Hippocampal formation (tissue), 2 donors: ENCODE measurements at regions not wholly inside any gene's neighbourhood (a gene's known extent, or its start where the extent isn't known, plus 50 kb on each side); places are given as distances from the start of the nearest gene placed in this dataset.
A peak's percentile ranks its signal among the peaks of the same experiment; 100 is the strongest.

Experiments
- DNase-seq, 2 donors: peaks; one replicate each; lab custom pipeline; 2025; lab: John Stamatoyannopoulos, UW

DNA sequence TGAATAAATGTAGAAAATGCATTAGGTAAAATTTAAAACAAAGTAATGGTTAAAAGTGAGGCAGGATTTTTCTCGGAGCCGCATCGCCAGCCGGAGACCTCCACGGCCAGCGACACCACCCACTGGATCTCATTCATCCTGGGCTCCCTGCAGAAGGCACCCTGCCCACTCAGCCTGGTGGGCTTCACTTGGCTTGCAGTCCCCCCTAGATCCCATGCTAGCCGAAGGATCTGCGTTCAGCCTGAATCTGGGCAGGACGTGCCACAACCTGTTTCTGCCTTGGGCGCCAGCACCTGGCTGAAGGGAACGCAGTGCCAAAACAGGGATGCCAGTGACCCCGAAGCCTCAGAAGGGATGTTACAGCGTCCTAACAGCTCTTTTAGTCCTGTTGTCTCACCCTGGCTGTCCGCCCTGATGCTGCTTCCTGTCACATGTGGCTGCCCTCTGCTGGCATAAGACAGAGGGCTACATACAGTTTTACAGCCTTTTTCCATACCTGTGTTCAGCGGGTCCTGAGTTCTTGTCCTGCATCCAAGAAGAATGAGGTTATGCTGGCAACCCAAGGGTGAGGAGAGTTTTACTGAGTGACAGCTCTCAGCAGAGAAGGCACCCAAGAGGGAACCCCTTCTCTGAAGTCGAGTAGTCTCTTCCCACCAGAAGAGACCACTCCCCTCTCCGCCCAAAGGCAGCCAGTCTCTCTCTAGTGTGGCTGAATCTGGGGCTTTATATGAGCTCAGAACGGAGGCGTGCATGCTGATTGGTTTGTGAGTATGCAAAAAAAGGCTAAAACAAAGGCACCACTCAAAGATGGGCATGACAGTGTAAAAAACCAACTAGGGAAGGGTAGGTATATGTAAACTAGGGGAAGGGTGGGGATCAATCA is 173.1 kb upstream of the GYPC start:
- no peak for DNase-seq

DNA sequence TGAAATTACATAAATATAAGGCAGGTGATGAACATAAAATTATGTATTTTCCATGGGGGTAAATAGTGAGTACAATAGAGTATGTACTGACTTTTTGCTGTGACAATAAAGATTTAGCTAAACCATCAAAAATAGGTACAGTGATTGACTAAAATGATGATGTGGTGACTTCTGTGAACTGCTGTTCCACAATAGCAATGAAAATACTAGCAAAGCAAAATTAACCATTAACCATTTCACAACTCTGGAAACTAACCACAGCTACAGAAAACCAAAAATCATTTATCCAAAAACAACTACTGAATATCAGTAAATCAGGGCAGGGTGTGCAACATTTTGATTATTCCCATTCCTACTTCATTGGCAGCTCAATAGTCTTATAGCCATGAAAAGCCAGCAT is 161.4 kb upstream of the GYPC start:
- no peak for DNase-seq

DNA sequence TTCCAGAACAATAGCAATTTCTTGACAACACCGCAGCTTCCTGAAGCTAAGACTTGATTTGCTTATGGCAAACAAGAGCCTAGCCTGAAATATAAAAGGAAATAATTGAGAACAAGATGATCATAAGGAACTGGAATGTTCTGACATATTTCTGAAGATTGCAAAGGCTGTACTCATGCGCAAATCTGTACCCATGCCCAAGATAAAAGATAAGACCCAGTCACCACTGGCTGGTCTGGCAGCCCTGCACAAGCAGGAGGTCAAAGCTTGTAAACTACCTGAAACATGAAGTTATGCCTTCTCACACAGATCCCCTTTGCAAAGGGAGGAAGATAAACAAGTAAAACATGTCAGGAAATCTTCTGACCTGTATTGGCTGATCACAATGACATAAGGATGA is 160.8 kb upstream of the GYPC start:
- no peak for DNase-seq

- no peak for DNase-seq
Observed at GRCh38 chr2:126496493-126496892, 159.5 kb upstream of the GYPC start.

DNA sequence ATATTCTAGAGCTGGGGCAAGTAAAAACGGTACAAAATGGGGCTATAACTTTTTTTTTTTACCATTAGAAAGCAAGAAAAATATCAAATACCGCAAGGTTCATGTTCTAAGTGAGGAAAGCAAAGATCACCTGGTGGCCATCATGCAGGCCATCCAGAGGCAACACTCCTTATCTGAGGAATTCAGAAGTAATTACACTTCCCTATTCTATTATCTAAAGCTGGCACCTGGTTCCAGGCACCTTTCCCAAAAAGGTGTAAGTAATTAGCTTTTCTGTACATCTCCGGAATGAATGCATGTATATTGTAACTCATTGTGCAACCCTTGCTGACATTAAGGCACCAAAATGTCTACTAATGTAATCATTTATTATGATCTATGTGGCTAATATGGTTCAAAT is 152.5 kb upstream of the GYPC start:
- no peak for DNase-seq

DNA sequence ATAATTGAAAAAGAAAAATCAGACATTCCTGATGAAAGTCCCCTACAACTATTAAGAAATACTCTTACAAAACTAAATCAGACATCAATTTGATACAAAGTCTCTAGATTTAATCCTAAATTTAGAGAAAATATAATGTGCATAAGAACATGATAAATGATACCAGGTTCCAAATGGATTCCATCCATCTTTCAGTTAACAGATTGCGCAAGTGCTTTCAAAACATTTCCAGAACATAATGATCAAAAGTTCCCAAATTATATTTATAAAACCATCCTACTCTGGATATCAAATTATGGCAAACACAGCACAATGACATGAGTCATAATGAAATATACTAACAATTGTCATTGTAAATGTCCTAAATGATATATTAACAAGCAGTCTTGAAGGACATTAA is 151.0 kb upstream of the GYPC start:
- DNase-seq: no peak

DNA sequence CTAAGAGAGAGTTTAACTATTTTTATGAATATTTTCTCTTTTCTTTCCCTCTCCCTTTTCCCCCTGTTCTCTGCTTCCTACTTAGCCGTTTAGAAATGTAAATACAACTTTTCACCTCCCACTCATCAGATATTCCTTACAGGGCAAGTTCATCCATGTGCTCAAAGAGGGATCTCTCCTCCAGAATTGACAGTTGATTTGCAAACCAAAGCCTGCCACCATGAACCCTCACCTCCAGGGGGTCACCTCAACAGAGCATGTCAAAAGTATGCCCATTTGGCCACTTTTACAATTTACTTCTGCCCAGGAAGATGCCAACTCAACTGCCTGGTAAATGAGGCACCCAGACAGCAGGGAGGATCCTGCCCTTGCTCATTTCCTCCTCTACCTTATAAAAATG is 149.2 kb upstream of the GYPC start:
- DNase-seq: no peak

GRCh38 chr2:126507425-126507911 is 148.5 kb upstream of the GYPC start:
- DNase-seq: no peak

- no peak for DNase-seq
Observed at GRCh38 chr2:126510356-126510755, 145.6 kb upstream of the GYPC start.

GRCh38 chr2:126510960-126511359 is 145.0 kb upstream of the GYPC start:
- no peak for DNase-seq

DNA sequence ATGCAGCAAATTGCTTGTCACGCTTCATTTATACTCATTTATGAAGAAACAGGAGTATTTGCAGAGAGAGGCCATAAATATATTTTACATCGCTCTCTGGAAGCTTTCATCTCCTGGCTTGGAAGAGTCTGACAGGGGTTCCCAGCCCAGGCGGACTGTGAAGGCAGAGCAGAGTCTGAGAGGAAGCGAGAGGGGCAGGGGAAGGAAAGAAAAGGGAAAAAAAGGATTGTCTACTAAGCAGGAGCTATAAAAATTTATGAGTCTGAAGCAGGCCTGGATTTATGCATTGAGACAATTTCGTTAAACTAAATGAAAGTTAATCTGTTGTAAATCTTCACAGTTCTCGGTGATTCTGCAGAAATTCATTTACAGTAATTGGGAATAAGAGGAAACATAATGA is 143.9 kb upstream of the GYPC start:
- DNase-seq: no peak

GRCh38 chr2:126513033-126513432 is 142.9 kb upstream of the GYPC start:
- DNase-seq: no peak

GRCh38 chr2:126515471-126515870 is 140.5 kb upstream of the GYPC start:
- no peak for DNase-seq

- no peak for DNase-seq
Observed at GRCh38 chr2:126518196-126518595, 137.8 kb upstream of the GYPC start.

- DNase-seq: no peak
Observed at GRCh38 chr2:126527836-126528490, 128.0 kb upstream of the GYPC start.

GRCh38 chr2:126531029-126531428 is 124.9 kb upstream of the GYPC start:
- DNase-seq: no peak

DNA sequence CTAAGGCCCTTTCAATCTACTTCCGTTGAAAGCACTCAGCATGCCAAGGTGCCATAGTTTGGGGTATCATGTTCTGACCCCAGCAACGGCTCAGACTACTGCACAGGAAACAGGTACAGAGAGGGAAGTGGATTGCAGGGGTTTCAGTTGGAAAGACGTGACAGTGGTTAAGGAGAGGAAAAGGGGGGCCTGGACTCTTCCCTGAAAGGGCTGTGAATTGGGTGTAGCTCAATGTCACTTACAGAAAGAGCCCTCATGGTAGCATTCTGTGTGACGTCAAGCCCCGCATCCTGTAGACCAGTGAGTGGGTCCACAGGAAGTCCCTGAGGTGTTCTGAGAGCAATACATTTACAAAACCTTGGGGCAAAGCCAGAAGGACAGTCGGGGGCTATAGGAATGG is 121.5 kb upstream of the GYPC start:
- DNase-seq: no peak

DNA sequence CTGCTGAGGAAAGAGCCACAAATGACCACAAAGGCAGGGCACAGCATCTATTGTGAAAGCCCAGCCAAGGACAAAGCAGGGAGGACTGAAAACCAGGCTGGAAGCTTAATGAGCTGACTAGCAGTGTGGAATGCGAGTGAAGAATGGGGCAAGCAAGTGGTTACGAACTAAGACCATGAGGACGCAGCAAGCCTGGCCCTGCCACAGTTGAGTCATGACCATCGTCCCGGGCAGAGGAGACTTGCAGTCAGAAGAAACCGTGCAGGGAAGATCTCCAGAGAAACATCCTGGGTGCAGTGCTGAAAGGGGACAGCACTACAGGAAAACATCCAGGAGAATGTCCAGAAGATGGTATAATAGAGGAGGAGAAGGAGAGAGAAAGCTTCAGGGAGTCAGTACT is 120.5 kb upstream of the GYPC start:
- no peak for DNase-seq

DNA sequence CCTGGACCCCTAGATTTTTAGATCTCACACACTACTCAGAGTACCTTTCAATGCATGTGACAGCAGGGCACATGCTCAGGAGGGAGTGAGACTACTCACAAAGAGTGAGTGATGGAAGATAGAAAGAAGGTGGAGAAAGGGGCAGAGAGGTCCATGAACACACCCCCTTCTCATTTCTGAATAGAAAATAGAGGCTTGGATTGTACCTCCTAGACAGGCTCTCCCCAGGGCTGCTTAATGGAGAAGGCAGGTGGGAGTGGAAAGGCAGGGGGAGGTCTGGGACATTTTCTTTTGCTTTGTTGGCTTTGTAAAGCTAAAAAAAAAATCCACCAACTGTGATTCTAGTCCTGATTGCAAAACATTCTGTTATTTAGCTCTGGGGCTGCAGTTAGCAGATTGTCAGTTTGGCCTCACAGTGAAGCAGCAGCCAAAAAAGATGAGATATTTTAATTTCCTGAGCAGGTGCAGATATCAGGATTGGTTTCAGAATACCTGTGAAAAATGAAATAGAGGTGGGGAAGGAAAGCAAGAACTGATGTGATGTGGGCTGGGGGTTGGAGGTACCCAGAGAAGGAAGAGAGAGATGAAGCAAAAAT is 119.3 kb upstream of the GYPC start:
- peak in 1 of 2 donors; percentile 28 for DNase-seq

DNA sequence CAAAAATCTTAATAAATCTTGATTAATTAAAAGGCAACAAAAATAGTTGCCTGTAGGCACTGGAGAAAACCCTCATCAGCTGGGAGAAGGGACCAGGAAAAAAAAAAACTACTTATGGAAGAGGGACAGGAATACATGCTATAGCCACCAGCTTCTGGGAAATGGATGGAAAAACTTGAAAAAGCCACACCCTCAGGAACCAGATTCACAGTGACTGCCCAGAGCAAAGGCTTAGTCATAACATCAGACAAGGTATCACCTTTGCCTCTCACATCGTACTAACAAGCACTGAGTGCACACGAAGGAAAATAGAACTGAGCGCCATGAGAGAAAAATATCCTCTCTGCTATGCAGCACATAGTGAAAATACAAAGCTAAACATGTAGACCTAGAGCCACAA is 116.9 kb upstream of the GYPC start:
- no peak for DNase-seq

DNA sequence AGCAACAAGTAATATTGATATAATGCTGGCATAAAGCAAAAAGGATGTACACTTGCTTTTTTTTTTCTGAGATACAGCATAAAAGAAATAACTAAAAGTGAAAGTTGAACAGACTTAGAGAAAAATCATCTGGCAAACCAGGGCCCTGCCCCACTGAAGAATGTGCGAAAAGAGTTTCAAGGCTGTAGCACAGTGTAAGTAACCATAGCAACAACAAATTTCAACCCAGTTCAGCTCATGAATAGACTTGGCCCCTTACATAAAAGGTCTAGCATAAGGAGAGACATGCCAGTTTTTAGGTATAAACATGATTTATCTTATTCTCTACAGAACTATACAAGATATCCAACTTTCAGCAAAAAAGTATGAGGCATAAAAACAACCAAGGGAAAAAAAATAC is 113.7 kb upstream of the GYPC start:
- DNase-seq: no peak

GRCh38 chr2:126543081-126543480 is 112.9 kb upstream of the GYPC start:
- no peak for DNase-seq

- no peak for DNase-seq
Observed at GRCh38 chr2:126558029-126558428, 97.9 kb upstream of the GYPC start.
